ENCODE measurements at regions not wholly inside any gene's neighbourhood (a gene's known extent, or its start where the extent isn't known, plus 50 kb on each side); places are given as distances from the start of the nearest gene placed in this dataset.

DNA sequence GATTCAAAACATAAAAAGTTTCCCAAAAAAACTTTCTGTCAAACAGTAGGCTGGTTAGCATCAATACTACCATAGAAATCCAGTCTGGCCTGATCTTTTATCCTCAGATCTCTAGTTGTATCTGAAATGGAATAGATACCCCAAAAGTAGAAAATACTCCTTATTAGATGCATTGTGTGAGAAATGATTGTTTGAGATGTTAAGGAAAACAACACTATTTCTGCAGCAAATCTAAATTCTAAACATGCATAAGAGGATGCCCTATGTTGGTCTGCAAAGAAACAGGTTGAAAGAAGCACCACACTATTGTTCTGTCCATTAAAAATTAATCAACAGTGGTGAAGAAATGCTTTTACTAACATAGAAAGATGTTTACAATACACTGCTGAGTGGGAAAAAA, 121.0 kb downstream of the NPY start:
- Mint-ChIP-seq H3K36me3 (ENCODE audit: insufficient read depth, unreplicated experiment) (no peaks in the 10 kb centered on the region), H3K27ac (ENCODE audit: low read depth, unreplicated experiment) (no peak overlapping the region), H3K4me3 (ENCODE audit: unreplicated experiment) (no peak overlapping the region), H3K27me3 (ENCODE audit: insufficient read depth, unreplicated experiment) (no peaks in the 10 kb centered on the region), H3K4me1 (ENCODE audit: insufficient read depth, unreplicated experiment) (peaks cover 8% of the 10 kb centered on the region), H3K9me3 (ENCODE audit: unreplicated experiment) (no peaks in the 10 kb centered on the region)
- DNase-seq (ENCODE audit: unreplicated experiment): no peak
- CTCF ChIA-PET: interaction anchor here (0.9 to 1.7 kb wide), 2 partner anchors 257 to 261 kb away, joined by 4 to 8 read pairs; no protein-coding TSS in a partner anchor
- TF ChIP-seq, protein P1, sequence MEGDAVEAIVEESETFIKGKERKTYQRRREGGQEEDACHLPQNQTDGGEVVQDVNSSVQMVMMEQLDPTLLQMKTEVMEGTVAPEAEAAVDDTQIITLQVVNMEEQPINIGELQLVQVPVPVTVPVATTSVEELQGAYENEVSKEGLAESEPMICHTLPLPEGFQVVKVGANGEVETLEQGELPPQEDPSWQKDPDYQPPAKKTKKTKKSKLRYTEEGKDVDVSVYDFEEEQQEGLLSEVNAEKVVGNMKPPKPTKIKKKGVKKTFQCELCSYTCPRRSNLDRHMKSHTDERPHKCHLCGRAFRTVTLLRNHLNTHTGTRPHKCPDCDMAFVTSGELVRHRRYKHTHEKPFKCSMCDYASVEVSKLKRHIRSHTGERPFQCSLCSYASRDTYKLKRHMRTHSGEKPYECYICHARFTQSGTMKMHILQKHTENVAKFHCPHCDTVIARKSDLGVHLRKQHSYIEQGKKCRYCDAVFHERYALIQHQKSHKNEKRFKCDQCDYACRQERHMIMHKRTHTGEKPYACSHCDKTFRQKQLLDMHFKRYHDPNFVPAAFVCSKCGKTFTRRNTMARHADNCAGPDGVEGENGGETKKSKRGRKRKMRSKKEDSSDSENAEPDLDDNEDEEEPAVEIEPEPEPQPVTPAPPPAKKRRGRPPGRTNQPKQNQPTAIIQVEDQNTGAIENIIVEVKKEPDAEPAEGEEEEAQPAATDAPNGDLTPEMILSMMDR (IDR thresholded peaks at IDR 0.05; ENCODE audit: unreplicated experiment): no peak
- intact Hi-C loops (cut with micrococcal nuclease): loop anchor here (5.0 kb wide), 1 partner anchor 172 kb away; no protein-coding TSS in a partner anchor
- POLR2A ChIA-PET: no interaction called here
- no TSS peak for BruUV-seq (replicated peaks)

DNA sequence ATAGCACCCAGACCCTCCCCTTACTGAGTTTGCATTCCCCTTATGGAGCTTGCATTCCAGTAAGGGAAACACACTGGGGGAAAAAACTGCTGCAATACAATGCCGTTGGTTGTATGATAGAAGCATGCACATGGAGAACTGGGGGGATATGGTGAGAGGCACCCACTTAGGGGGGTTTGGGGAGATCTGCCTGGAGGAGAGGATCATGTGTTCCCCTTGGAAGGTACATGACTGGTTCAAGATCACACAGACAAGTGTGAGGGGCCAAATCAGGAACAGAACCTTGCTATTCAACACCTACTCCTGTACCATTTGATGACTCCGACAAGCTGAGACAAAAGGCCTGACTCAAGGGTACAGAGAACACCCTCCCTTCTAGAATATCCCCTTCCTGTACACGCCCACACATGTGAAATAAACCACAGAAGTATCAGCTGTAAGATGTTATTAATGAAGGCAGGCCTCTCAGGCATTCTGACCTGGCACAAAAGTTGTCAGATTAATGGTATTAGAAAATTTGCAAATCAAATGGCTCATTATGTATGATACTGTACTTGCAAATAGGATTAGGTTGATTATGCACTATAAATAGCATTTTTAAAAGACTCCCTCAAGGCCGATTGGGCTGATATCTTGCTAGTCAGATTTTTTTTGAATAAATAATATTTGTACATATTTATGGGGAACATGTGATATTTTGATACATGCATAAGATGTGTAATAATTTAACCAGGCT, 122.2 kb downstream of the NPY start:
- peak; percentile 38 for DNase-seq (ENCODE audit: unreplicated experiment)
- POLR2A ChIA-PET: interaction anchor here (1.2 to 1.5 kb wide), 2 partner anchors 159 to 168 kb away, joined by 3 read pairs; no protein-coding TSS in a partner anchor
- intact Hi-C loops (cut with micrococcal nuclease): loop anchor here (5.0 kb wide), 1 partner anchor 171 kb away; no protein-coding TSS in a partner anchor
- TF ChIP-seq, protein P1 (IDR thresholded peaks at IDR 0.05; ENCODE audit: unreplicated experiment): no peak
- CTCF ChIA-PET: interaction anchor here (0.7 to 1.7 kb wide), 4 partner anchors 171 to 370 kb away, joined by 3 to 8 read pairs (median 3); no protein-coding TSS in a partner anchor
- H3K36me3 Mint-ChIP-seq (ENCODE audit: insufficient read depth, unreplicated experiment): no peaks in the 10 kb centered on the region
- no TSS peak for BruUV-seq (replicated peaks)
- H3K27ac Mint-ChIP-seq (ENCODE audit: low read depth, unreplicated experiment): no peak overlapping the region
- H3K4me1 Mint-ChIP-seq (ENCODE audit: insufficient read depth, unreplicated experiment): peaks cover 6% of the 10 kb centered on the region
- H3K4me3 Mint-ChIP-seq (ENCODE audit: unreplicated experiment): no peak overlapping the region
- H3K9me3 Mint-ChIP-seq (ENCODE audit: unreplicated experiment): no peaks in the 10 kb centered on the region
- no peaks in the 10 kb centered on the region for H3K27me3 Mint-ChIP-seq (ENCODE audit: insufficient read depth, unreplicated experiment)

DNA sequence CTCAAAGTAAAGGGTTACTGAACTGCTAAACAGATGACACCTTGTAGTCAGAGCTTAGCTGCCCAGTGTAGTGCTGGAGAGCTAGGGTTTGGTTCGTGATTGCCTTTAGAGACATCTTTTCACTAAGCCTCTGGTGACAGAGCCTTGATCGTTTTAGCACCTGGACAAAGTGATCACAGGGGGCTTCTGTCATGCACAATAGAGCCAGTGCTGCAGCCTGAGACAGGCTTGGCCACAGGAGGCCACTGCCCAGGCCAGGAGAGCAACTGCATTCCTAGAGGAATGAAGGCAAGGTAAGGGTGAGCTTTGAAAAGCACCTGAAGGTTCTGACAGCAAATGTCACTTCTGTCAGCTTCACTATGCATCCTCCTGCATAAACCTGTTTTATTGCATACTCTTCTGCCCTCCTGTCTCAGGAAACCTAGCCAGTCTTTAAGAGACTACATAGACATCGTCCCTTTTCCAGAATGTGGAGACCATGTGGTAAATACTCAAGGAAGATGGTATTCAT, 122.9 kb downstream of the NPY start:
- no peaks in the 10 kb centered on the region for H3K27me3 Mint-ChIP-seq (ENCODE audit: insufficient read depth, unreplicated experiment)
- no peaks in the 10 kb centered on the region for H3K36me3 Mint-ChIP-seq (ENCODE audit: insufficient read depth, unreplicated experiment)
- H3K27ac Mint-ChIP-seq (ENCODE audit: low read depth, unreplicated experiment): no peak overlapping the region
- BruUV-seq (replicated peaks): no TSS peak
- TF ChIP-seq, protein P1 (IDR thresholded peaks at IDR 0.05; ENCODE audit: unreplicated experiment): no peak
- peaks cover 6% of the 10 kb centered on the region for H3K4me1 Mint-ChIP-seq (ENCODE audit: insufficient read depth, unreplicated experiment)
- no peak overlapping the region for H3K4me3 Mint-ChIP-seq (ENCODE audit: unreplicated experiment)
- ChIA-PET POLR2A (interaction anchor here (1.2 to 1.5 kb wide), 2 partner anchors 158 to 167 kb away, joined by 3 read pairs; no protein-coding TSS in a partner anchor), CTCF (interaction anchor here (0.7 to 1.7 kb wide), 3 partner anchors 170 to 369 kb away, joined by 3 to 8 read pairs (median 3); no protein-coding TSS in a partner anchor)
- intact Hi-C loops (cut with micrococcal nuclease): loop anchor here (5.0 kb wide), 1 partner anchor 170 kb away; no protein-coding TSS in a partner anchor
- no peaks in the 10 kb centered on the region for H3K9me3 Mint-ChIP-seq (ENCODE audit: unreplicated experiment)
- DNase-seq (ENCODE audit: unreplicated experiment): no peak

DNA sequence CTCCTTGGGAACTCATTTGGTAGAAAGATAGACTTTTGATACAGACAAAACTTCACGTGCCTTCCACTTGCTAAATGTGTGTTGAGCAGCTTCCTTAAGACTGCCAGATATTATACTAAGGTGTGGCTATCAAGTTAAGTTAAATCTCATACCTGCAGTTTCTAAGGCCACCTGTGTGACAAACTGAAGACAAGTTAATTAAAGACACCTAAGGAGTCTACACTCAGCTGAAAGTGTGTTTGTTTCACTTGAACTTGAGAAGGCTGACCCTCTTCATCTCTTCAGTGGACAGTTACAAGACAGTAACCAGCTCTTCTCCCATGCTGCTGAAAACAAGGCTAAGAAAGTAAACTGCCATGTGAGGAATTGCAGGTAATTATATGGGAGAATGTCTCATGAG, 124.0 kb downstream of the NPY start:
- Mint-ChIP-seq H3K4me1 (ENCODE audit: insufficient read depth, unreplicated experiment) (peaks cover 6% of the 10 kb centered on the region), H3K27ac (ENCODE audit: low read depth, unreplicated experiment) (no peak overlapping the region), H3K4me3 (ENCODE audit: unreplicated experiment) (no peak overlapping the region), H3K27me3 (ENCODE audit: insufficient read depth, unreplicated experiment) (no peaks in the 10 kb centered on the region), H3K9me3 (ENCODE audit: unreplicated experiment) (no peaks in the 10 kb centered on the region), H3K36me3 (ENCODE audit: insufficient read depth, unreplicated experiment) (no peaks in the 10 kb centered on the region)
- intact Hi-C loops (cut with micrococcal nuclease): loop anchor here (5.0 kb wide), 1 partner anchor 169 kb away; no protein-coding TSS in a partner anchor
- ChIA-PET POLR2A (no interaction called here), CTCF (interaction anchor here (0.6 kb wide), 1 partner anchor 673 kb away, joined by 4 read pairs; no protein-coding TSS in a partner anchor)
- DNase-seq (ENCODE audit: unreplicated experiment): no peak
- BruUV-seq (replicated peaks): no TSS peak
- TF ChIP-seq, protein P1 (IDR thresholded peaks at IDR 0.05; ENCODE audit: unreplicated experiment): no peak

Measured in MCF 10A (cell line).